OCI-LY3 (cell line): ENCODE measurements at regions not wholly inside any gene's neighbourhood (a gene's known extent, or its start where the extent isn't known, plus 50 kb on each side); places are given as distances from the start of the nearest gene placed in this dataset.

Source experiments
- CTCF ChIP-seq: fragments of 200-600, 300-600 bp; sonication (generic); IDR thresholded peaks from 2 replicates; pipeline ENCODE4 v1.5.1; 2014; ENCODE audit warnings: antibody characterized with exemption, low read length, low read depth
- EZH2phosphoT487 ChIP-seq: fragments of 200-600 bp; shearing (Covaris generic); IDR thresholded peaks from 2 replicates; pipeline ENCODE4 v1.6.1; 2018; ENCODE audit warnings: antibody characterized with exemption, mixed run types, low read depth

DNA sequence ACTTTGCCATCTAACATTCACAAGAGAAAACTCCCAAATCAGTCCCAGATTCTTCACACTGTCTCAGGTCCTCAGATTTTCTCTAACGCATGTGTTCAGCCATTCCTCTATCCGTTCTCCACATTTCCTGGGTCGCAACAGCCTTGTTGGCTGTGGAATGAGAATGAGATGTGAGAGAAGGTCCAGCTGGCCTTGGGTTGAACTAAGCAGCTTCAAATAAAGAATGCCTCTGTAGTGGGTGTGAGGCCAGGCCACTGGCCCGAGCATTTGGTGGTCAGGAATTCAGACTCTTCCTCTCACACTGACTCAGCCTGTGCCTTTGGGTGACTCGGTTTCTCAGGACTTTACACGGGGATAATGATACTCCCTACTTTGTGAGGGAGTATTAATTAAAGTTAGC is 73.8 kb upstream of the CCN6 start:
- no peak for TF ChIP-seq CTCF
- no peak for TF ChIP-seq EZH2phosphoT487
